Natural killer cell (primary cell): ENCODE measurements at regions not wholly inside any gene's neighbourhood (a gene's known extent, or its start where the extent isn't known, plus 50 kb on each side); places are given as distances from the start of the nearest gene placed in this dataset.

Experiments used
- ATAC-seq, 3 donors: fragments of 150-1000 bp in 2 of 3; fragments of 200-7000 bp in 1 of 3; cut with Tn5 transposase; 1 replicate in 1 of 3; 2 replicates in 2 of 3; pipeline ENCODE4 v1.10.0; 2021; ENCODE audit warnings: mild to moderate bottlenecking in 2 of 3, moderate library complexity in 2 of 3
- DNase-seq, 2 donors: peaks; one replicate each; pipeline versions ENCODE4 v3.0.0 to v3.0.0-alpha.2; 2013 to 2021; ENCODE audit warnings: mixed read lengths in 1 of 2
- H3K27ac ChIP-seq: one replicate; pipeline ENCODE4 v1.5.1; 2013; ENCODE audit warnings: mild to moderate bottlenecking, low read length
- H3K27me3 ChIP-seq: one replicate; pipeline ENCODE4 v1.6.1; 2013; ENCODE audit warnings: low read length; ENCODE audit not compliant: control insufficient read depth, insufficient read depth
- H3K36me3 ChIP-seq: one replicate; pipeline ENCODE4 v1.6.1; 2013; ENCODE audit warnings: low read length; ENCODE audit not compliant: control insufficient read depth, insufficient read depth
- H3K4me1 ChIP-seq: one replicate; pipeline ENCODE4 v1.6.1; 2013; ENCODE audit warnings: low read length; ENCODE audit not compliant: control insufficient read depth, insufficient read depth
- H3K4me3 ChIP-seq: one replicate; pipeline ENCODE4 v1.5.1; 2013; ENCODE audit warnings: low read length
- H3K9me3 ChIP-seq: one replicate; pipeline ENCODE4 v1.6.1; 2013; ENCODE audit warnings: low read length; ENCODE audit not compliant: control insufficient read depth, insufficient read depth
- H3K27ac Mint-ChIP-seq, 2 donors: one replicate each; pipeline ENCODE4 v1.8.0; 2022; ENCODE audit warnings: mild to moderate bottlenecking in 2 of 2, mixed read lengths in 2 of 2, moderate library complexity in 1 of 2
- H3K27me3 Mint-ChIP-seq, 2 donors: one replicate each; pipeline ENCODE4 v1.8.0; 2022; ENCODE audit warnings: low read depth in 2 of 2, mixed read lengths in 2 of 2
- H3K36me3 Mint-ChIP-seq: one replicate; pipeline ENCODE4 v1.8.0; 2022; ENCODE audit warnings: mixed read lengths
- H3K4me1 Mint-ChIP-seq, 2 donors: one replicate each; pipeline ENCODE4 v1.8.0; 2022; ENCODE audit warnings: mixed read lengths in 2 of 2
- H3K4me3 Mint-ChIP-seq: one replicate; pipeline ENCODE4 v1.8.0; 2022; ENCODE audit warnings: mild to moderate bottlenecking, moderate library complexity, mixed read lengths
- H3K9me3 Mint-ChIP-seq, 2 donors: one replicate each; pipeline ENCODE4 v1.8.0; 2022; ENCODE audit warnings: mixed read lengths in 2 of 2
- WGBS: methylation state at CpG from one replicate; pipeline ENCODE4 v1.1.7; 2013; ENCODE audit warnings: missing lambda C conversion rate; ENCODE audit not compliant: insufficient coverage; 5-methylcytosine and 5-hydroxymethylcytosine counted together
- intact Hi-C: fragments of 100-400 bp; cut with micrococcal nuclease; formaldehyde crosslinking; loops from one replicate; pipeline ENCODE4 v1.14.2; 2022
- TF ChIP-seq, protein P1 (sequence below): fragments of 200-600 bp; IDR thresholded peaks from one replicate; pipeline ENCODE4 v1.8.0; 2022; ENCODE audit warnings: antibody characterized with exemption

DNA sequence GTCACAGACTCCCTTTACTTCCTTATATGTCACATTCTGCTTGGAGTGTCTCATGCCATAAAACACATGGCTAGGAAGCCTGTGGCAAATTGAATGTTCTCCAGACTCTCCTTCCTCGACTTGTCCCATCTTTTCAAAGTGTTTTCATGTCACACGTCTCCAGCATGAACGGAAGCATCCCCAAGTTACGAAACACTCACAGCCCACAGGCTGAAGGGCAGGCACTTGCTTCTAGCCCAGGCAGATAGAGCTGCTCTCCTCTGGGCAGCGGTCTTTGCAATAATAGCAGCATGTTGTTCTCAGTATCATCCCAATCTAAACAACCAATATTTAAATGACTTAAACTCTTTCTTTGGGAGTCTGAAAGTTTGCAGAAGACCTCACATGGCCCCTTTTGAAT is 85.3 kb upstream of the ADAMTS9 start:
- no peaks in the 10 kb centered on the region for H3K27me3 Mint-ChIP-seq
- intact Hi-C loops, result no loop called here
- 67% methylated on average over 5 of the region's 5 CpGs for WGBS

DNA sequence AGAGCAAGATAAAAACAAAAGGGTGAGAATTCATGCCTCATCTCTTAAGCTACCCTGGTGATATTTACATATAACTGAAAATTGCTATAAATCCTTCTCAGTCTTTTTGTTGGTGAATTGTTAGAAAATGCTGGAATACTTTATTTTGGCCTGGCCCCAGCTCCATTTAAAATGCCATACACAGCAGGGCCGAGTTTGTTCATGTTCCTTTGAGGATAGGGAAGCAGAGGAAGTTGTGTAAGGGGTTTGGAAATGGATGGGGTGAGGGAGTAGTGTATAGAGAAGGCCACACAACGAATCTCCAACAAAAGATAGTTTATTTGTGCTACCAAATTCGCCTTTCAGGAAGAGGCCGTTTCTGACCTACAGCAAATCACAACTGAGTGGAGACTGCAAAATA is 78.6 kb upstream of the ADAMTS9 start:
- H3K9me3 ChIP-seq, result no peaks in the 10 kb centered on the region
- H3K36me3 ChIP-seq, result no peaks in the 10 kb centered on the region
- Mint-ChIP-seq H3K4me3 (no peak overlapping the region), H3K36me3 (no peaks in the 10 kb centered on the region), H3K27ac (no peak overlapping the region), H3K27me3 (no peaks in the 10 kb centered on the region), H3K4me1 (no peaks in the 10 kb centered on the region), H3K9me3 (peaks cover 3 to 7% of the 10 kb centered on the region in 2 donors)
- TF ChIP-seq, protein P1, sequence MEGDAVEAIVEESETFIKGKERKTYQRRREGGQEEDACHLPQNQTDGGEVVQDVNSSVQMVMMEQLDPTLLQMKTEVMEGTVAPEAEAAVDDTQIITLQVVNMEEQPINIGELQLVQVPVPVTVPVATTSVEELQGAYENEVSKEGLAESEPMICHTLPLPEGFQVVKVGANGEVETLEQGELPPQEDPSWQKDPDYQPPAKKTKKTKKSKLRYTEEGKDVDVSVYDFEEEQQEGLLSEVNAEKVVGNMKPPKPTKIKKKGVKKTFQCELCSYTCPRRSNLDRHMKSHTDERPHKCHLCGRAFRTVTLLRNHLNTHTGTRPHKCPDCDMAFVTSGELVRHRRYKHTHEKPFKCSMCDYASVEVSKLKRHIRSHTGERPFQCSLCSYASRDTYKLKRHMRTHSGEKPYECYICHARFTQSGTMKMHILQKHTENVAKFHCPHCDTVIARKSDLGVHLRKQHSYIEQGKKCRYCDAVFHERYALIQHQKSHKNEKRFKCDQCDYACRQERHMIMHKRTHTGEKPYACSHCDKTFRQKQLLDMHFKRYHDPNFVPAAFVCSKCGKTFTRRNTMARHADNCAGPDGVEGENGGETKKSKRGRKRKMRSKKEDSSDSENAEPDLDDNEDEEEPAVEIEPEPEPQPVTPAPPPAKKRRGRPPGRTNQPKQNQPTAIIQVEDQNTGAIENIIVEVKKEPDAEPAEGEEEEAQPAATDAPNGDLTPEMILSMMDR, result no peak
- no peak overlapping the region for H3K4me3 ChIP-seq
- H3K4me1 ChIP-seq, result no peaks in the 10 kb centered on the region
- intact Hi-C loops, result no loop called here
- WGBS, result 79% methylated on average over 4 of the region's 4 CpGs
- no peak overlapping the region for H3K27ac ChIP-seq
- ATAC-seq, result no peak
- no peaks in the 10 kb centered on the region for H3K27me3 ChIP-seq
- DNase-seq, result no peak

More for the DNA sequence above, 85.3 kb upstream of the ADAMTS9 start:
- no peak overlapping the region for H3K4me3 Mint-ChIP-seq
- peaks cover 10 to 11% of the 10 kb centered on the region in 2 donors for H3K9me3 Mint-ChIP-seq
- Histone ChIP-seq H3K4me1 (no peaks in the 10 kb centered on the region), H3K27ac (no peak overlapping the region), H3K27me3 (no peaks in the 10 kb centered on the region), H3K9me3 (peaks cover 2% of the 10 kb centered on the region), H3K4me3 (no peak overlapping the region), H3K36me3 (no peaks in the 10 kb centered on the region)
- H3K4me1 Mint-ChIP-seq, result no peaks in the 10 kb centered on the region
- no peak overlapping the region for H3K27ac Mint-ChIP-seq
- H3K36me3 Mint-ChIP-seq, result no peaks in the 10 kb centered on the region
- TF ChIP-seq, protein P1, result no peak
- ATAC-seq (no peak), DNase-seq (no peak)

DNA sequence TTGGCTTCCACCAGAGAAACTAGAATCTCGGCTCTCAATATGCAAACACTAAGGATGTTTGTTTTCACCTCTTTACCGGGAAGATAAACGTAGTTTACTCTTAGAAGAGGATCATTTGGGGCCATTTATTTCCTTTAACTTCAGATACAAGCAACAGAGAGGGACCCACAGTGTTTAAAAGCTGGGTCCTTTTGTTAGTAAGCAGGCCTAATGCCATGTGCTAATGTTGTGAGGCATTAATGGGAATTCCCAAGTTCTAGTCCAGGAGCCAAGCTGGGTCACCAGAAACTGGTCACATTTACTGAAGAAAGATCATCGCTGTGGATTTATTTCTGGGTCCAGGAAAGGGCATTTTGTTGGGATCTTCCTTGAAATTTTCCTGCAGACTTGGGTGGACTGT is 78.1 kb upstream of the ADAMTS9 start:
- DNase-seq, result no peak
- intact Hi-C loops, result no loop called here
- no peak overlapping the region for H3K4me3 ChIP-seq
- Mint-ChIP-seq H3K36me3 (no peaks in the 10 kb centered on the region), H3K27ac (no peak overlapping the region), H3K4me3 (no peak overlapping the region), H3K9me3 (peaks cover 3 to 7% of the 10 kb centered on the region in 2 donors), H3K4me1 (no peaks in the 10 kb centered on the region), H3K27me3 (no peaks in the 10 kb centered on the region)
- TF ChIP-seq, protein P1, result no peak
- no peaks in the 10 kb centered on the region for H3K9me3 ChIP-seq
- 92% methylated on average over 3 of the region's 4 CpGs for WGBS
- no peaks in the 10 kb centered on the region for H3K36me3 ChIP-seq
- no peak overlapping the region for H3K27ac ChIP-seq
- no peaks in the 10 kb centered on the region for H3K27me3 ChIP-seq
- H3K4me1 ChIP-seq, result no peaks in the 10 kb centered on the region
- no peak for ATAC-seq

DNA sequence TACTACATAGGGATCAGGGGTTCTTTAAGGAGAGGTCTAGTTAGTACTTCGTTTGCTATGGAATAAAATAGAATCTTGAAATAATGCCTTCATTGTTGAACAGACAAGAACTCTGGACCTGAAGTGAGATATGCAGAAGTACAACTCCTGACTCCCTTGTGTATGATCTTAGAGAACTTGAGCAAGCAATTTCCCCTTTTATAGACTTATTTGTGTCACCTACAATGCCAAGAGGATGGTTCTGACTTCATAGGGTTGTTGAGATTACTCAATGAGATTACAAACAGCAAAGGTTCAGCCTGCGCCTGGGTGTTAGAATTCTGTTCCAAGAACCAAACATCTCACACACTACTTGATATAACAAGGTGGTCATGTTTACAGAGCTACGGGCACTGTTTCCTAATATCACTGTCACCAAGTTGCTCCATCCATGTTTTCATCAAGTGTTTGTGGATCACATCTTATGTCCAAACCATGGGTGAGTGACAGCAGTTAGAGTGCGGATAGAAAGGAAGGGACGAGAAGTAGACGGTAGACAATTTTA is 76.7 kb upstream of the ADAMTS9 start:
- Mint-ChIP-seq H3K4me1 (no peaks in the 10 kb centered on the region), H3K27me3 (no peaks in the 10 kb centered on the region), H3K27ac (no peak overlapping the region), H3K4me3 (no peak overlapping the region), H3K36me3 (no peaks in the 10 kb centered on the region), H3K9me3 (peaks cover 3 to 7% of the 10 kb centered on the region in 2 donors)
- H3K27me3 ChIP-seq, result no peaks in the 10 kb centered on the region
- ATAC-seq, result no peak
- no peak overlapping the region for H3K4me3 ChIP-seq
- DNase-seq, result no peak
- no peaks in the 10 kb centered on the region for H3K4me1 ChIP-seq
- TF ChIP-seq, protein P1, result no peak
- no peaks in the 10 kb centered on the region for H3K36me3 ChIP-seq
- H3K9me3 ChIP-seq, result no peaks in the 10 kb centered on the region
- H3K27ac ChIP-seq, result no peak overlapping the region
- 65% methylated on average over 3 of the region's 6 CpGs for WGBS
- intact Hi-C loops, result no loop called here
